ENCODE measurements at regions not wholly inside any gene's neighbourhood (a gene's known extent, or its start where the extent isn't known, plus 50 kb on each side); places are given as distances from the start of the nearest gene placed in this dataset.

- H3K9me3 ChIP-seq: no peaks in the 10 kb centered on the region
- H3K36me3 ChIP-seq: no peaks in the 10 kb centered on the region
- TF ChIP-seq CTCF (IDR thresholded peaks at IDR 0.05): no peak
- TF ChIP-seq POLR2A (IDR thresholded peaks at IDR 0.05): no peak
- 20 to 29% methylated on average over 4 of the region's 4 CpGs for WGBS, 2 donors
- intact Hi-C loops (cut with DNase I): no loop called here
- no peak overlapping the region for H3K4me3 ChIP-seq
- peaks cover 0 to 44% (median 7%) of the 10 kb centered on the region in 3 donors for H3K4me1 ChIP-seq
- peak overlapping the region; percentile 15 to 68 (median 58) for H3K27ac ChIP-seq
- no peaks in the 10 kb centered on the region for H3K27me3 ChIP-seq
- no peak for DNase-seq
These were observed 76.2 kb upstream of the NTRK2 start for GRCh38 chr9:84593352-84593751.

- Histone ChIP-seq H3K4me1 (peaks cover 0 to 35% (median 7%) of the 10 kb centered on the region in 3 donors), H3K27ac (no peak overlapping the region), H3K36me3 (no peaks in the 10 kb centered on the region), H3K9me3 (no peaks in the 10 kb centered on the region), H3K27me3 (no peaks in the 10 kb centered on the region), H3K4me3 (no peak overlapping the region)
- intact Hi-C loops (cut with DNase I): no loop called here
- no peak for DNase-seq
- TF ChIP-seq CTCF (IDR thresholded peaks at IDR 0.05): no peak
- TF ChIP-seq POLR2A (IDR thresholded peaks at IDR 0.05): no peak
- 22 to 24% methylated on average over 2 of the region's 2 CpGs for WGBS, 2 donors
These were observed 72.4 kb upstream of the NTRK2 start for GRCh38 chr9:84597131-84597530.

- intact Hi-C loops (cut with DNase I): no loop called here
These were observed 70.5 kb upstream of the NTRK2 start for GRCh38 chr9:84598921-84599636.

GRCh38 chr9:84600739-84601138, 68.8 kb upstream of the NTRK2 start:
- H3K36me3 ChIP-seq: no peaks in the 10 kb centered on the region

More at GRCh38 chr9:84598921-84599636, 70.5 kb upstream of the NTRK2 start:
- H3K27me3 ChIP-seq: no peaks in the 10 kb centered on the region
- no peaks in the 10 kb centered on the region for H3K36me3 ChIP-seq
- DNase-seq: no peak
- TF ChIP-seq POLR2A (IDR thresholded peaks at IDR 0.05): no peak
- TF ChIP-seq CTCF (IDR thresholded peaks at IDR 0.05): no peak
- H3K27ac ChIP-seq: no peak overlapping the region
- WGBS, 2 donors: 71 to 80% methylated on average over 6 of the region's 6 CpGs
- no peaks in the 10 kb centered on the region for H3K9me3 ChIP-seq
- H3K4me1 ChIP-seq: peaks cover 0 to 16% (median under 1%) of the 10 kb centered on the region in 3 donors
- H3K4me3 ChIP-seq: no peak overlapping the region

More at GRCh38 chr9:84600739-84601138, 68.8 kb upstream of the NTRK2 start:
- 29 to 37% methylated on average over 4 of the region's 4 CpGs for WGBS, 2 donors
- Histone ChIP-seq H3K9me3 (no peaks in the 10 kb centered on the region), H3K27ac (no peak overlapping the region), H3K4me1 (peaks cover 0 to 13% (median 0%) of the 10 kb centered on the region in 3 donors), H3K4me3 (no peak overlapping the region), H3K27me3 (no peaks in the 10 kb centered on the region)
- intact Hi-C loops (cut with DNase I): no loop called here
- TF ChIP-seq POLR2A (IDR thresholded peaks at IDR 0.05) (no peak), CTCF (IDR thresholded peaks at IDR 0.05) (no peak)
- DNase-seq: no peak

All from esophagus squamous epithelium (tissue), 5 donors.